ENCODE measurements at regions not wholly inside any gene's neighbourhood (a gene's known extent, or its start where the extent isn't known, plus 50 kb on each side); places are given as distances from the start of the nearest gene placed in this dataset.

GRCh38 chr12:32952681-32953080 lies 56.1 kb upstream of the PKP2 start:
- Histone ChIP-seq H3K4me1 (ENCODE audit: insufficient read depth) (peaks cover 1% of the 10 kb centered on the region), H3K79me2 (no peaks in the 10 kb centered on the region), H3K36me3 (replicated peaks; ENCODE audit: insufficient read depth, low read depth) (no peaks in the 10 kb centered on the region), H3K27me3 (no peaks in the 10 kb centered on the region), H3K9me3 (ENCODE audit: low read depth) (no peaks in the 10 kb centered on the region), H3K4me3 (no peak overlapping the region), H4K20me1 (ENCODE audit: insufficient read depth, poor library complexity, severe bottlenecking) (no peaks in the 10 kb centered on the region), H3K9me2 (replicated peaks; ENCODE audit: insufficient read depth) (no peaks in the 10 kb centered on the region), H3K4me2 (no peak overlapping the region), H3K27ac (no peak overlapping the region), H2AFZ (no peak overlapping the region)
- no peak for DNase-seq (ENCODE audit: low spot score)
- TF ChIP-seq CTCF (IDR thresholded peaks at IDR 0.05; ENCODE audit: poor library complexity) (no peak), EZH2phosphoT487 (IDR thresholded peaks at IDR 0.05; ENCODE audit: low read depth, severe bottlenecking, unreplicated experiment) (no peak), EZH2 (IDR thresholded peaks at IDR 0.05; ENCODE audit: borderline replicate concordance) (no peak)
- 34% methylated on average over 3 of the region's 3 CpGs for WGBS (ENCODE audit: low lambda C conversion rate, missing lambda C conversion rate)

GRCh38 chr12:32949815-32950214 lies 53.2 kb upstream of the PKP2 start:
- Histone ChIP-seq H3K4me1 (ENCODE audit: insufficient read depth) (peaks cover 5% of the 10 kb centered on the region), H3K79me2 (no peaks in the 10 kb centered on the region), H3K4me2 (no peak overlapping the region), H3K27ac (no peak overlapping the region), H3K9me2 (replicated peaks; ENCODE audit: insufficient read depth) (no peaks in the 10 kb centered on the region), H3K4me3 (no peak overlapping the region), H3K36me3 (replicated peaks; ENCODE audit: insufficient read depth, low read depth) (no peaks in the 10 kb centered on the region), H3K9me3 (ENCODE audit: low read depth) (no peaks in the 10 kb centered on the region), H2AFZ (no peak overlapping the region), H3K27me3 (no peaks in the 10 kb centered on the region), H4K20me1 (ENCODE audit: insufficient read depth, poor library complexity, severe bottlenecking) (no peaks in the 10 kb centered on the region)
- TF ChIP-seq EZH2 (IDR thresholded peaks at IDR 0.05; ENCODE audit: borderline replicate concordance), result no peak
- no peak for TF ChIP-seq EZH2phosphoT487 (IDR thresholded peaks at IDR 0.05; ENCODE audit: low read depth, severe bottlenecking, unreplicated experiment)
- TF ChIP-seq CTCF (IDR thresholded peaks at IDR 0.05; ENCODE audit: poor library complexity), result no peak
- WGBS (ENCODE audit: low lambda C conversion rate, missing lambda C conversion rate), result 96% methylated on average over 3 of the region's 3 CpGs
- no peak for DNase-seq (ENCODE audit: low spot score)

- Histone ChIP-seq H3K36me3 (replicated peaks; ENCODE audit: insufficient read depth, low read depth) (no peaks in the 10 kb centered on the region), H3K9me2 (replicated peaks; ENCODE audit: insufficient read depth) (no peaks in the 10 kb centered on the region), H3K27me3 (no peaks in the 10 kb centered on the region), H3K4me3 (no peak overlapping the region), H3K4me1 (ENCODE audit: insufficient read depth) (peaks cover 5% of the 10 kb centered on the region), H3K9me3 (ENCODE audit: low read depth) (no peaks in the 10 kb centered on the region), H2AFZ (peak overlapping the region; percentile 85), H4K20me1 (ENCODE audit: insufficient read depth, poor library complexity, severe bottlenecking) (no peaks in the 10 kb centered on the region), H3K27ac (peak overlapping the region; percentile 2), H3K4me2 (no peak overlapping the region), H3K79me2 (no peaks in the 10 kb centered on the region)
- DNase-seq (ENCODE audit: low spot score), result peak; percentile 56
- WGBS (ENCODE audit: low lambda C conversion rate, missing lambda C conversion rate), result 73% methylated on average over 4 of the region's 4 CpGs
- TF ChIP-seq EZH2 (IDR thresholded peaks at IDR 0.05; ENCODE audit: borderline replicate concordance), result no peak
- peak; percentile 73 for TF ChIP-seq CTCF (IDR thresholded peaks at IDR 0.05; ENCODE audit: poor library complexity)
- TF ChIP-seq EZH2phosphoT487 (IDR thresholded peaks at IDR 0.05; ENCODE audit: low read depth, severe bottlenecking, unreplicated experiment), result no peak
Observed at GRCh38 chr12:32947206-32948067, 50.9 kb upstream of the PKP2 start.

Measured in hepatocyte (in vitro differentiated cells).